NCI-H748 (cell line): ENCODE measurements at regions not wholly inside any gene's neighbourhood (a gene's known extent, or its start where the extent isn't known, plus 50 kb on each side); places are given as distances from the start of the nearest gene placed in this dataset.

Source experiments
- DNase-seq: peaks from one replicate; lab custom pipeline; 2025; ENCODE audit not compliant: unreplicated experiment; lab: John Stamatoyannopoulos, UW

DNA sequence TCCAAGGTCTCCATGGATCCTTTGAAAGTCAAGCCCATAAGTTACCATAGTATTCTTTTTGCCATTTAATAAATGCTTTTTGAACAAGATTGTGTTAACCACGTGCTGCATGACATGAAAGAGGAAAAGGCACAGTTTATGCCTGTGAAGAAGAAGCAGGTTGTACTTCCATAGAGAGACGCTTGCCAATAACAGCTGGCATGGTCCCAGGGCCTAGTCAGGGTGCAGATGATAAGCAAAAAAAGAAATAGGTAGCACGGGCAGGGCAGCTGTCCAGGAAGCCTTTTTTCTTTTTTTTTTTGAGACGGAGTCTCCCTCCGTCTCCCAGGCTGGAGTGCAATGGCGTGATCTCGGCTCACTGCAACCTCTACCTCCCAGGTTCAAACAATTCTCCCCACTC, 71.8 kb upstream of the CLINT1 start:
- no peak for DNase-seq

DNA sequence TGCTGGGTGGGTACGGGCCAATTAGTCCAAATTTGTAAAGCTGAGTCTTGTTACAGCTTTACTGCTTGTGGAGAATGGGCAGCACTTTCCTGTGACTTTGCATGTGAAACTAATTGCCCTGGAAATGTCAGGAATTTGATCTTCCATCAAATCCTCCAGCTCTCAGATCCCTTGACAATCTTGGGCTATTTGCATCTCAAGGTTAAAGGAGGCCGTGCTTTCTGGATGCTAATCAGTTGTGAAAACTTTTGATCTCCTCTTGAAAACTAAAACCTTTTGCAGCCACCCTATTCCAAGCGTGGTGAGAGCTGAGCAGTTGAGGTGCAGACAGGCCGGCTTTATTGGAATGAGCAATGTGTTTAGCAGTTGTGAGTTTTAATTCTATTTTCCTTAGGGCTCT, 68.0 kb upstream of the CLINT1 start:
- no peak for DNase-seq

DNA sequence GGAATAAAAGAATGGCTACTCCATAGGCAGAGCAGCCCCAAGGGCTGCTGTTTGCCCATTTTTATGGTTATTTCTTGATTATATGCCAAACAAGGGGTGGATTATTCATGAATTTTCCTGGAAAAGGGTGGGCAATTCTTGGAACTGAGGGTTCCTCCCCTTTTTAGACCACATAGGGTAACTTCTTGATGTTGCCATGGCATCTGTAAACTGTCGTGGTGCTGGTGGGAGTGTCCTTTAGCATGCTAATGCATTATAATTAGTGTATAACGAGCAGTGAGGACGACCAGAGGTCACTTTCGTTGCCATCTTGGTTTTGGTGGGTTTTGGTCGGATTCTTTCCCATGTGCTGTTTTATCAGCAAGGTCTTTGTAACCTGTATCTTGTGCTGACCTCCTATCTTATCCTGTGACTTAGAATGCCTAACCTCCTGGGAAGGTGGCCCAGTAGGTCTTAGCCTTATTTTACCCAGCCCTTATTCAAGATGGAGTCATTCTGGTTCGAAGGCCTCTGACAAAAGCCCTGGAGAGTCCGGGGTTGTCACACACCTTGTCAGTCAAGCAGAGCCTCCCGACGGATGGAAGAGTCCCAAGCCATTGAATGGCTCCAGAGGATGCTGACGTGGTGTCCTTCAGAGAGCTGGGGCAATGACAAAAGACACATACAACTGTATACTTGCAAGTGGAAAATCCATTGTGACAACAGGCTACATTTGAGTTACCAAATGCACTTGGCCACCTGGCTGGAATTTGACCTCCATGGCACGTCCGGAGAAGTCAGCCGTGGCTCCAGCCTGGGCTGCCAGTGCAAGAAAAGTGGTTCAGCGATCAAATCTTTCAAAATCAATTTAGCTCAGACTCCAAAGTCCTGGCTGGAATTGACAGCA, 67.1 kb upstream of the CLINT1 start:
- no peak for DNase-seq

- no peak for DNase-seq
These were observed 66.2 kb upstream of the CLINT1 start for GRCh38 chr5:157924931-157925729.

- DNase-seq = no peak
These were observed 65.5 kb upstream of the CLINT1 start for GRCh38 chr5:157924490-157924889.

- DNase-seq = no peak
These were observed 64.8 kb upstream of the CLINT1 start for GRCh38 chr5:157923765-157924164.

DNA sequence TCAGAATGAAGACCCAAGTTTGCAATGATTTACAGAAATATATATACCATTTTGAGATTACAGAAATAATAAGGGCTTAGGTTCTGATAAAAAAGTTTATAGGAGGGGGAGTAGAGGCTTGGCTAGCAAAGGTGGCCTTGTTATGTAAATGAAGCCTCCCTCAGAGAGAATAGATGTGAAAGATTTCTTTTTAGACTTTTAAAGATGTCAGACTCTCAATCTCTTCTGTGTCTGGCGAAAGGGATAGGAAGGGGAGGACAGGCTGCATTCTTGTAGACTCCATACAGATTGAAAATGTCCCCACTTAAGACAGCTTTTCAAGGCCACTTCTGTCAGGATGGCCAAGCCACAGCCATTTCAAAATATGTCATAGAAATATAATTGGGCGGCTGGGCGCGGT, 63.1 kb upstream of the CLINT1 start:
- DNase-seq = no peak

DNA sequence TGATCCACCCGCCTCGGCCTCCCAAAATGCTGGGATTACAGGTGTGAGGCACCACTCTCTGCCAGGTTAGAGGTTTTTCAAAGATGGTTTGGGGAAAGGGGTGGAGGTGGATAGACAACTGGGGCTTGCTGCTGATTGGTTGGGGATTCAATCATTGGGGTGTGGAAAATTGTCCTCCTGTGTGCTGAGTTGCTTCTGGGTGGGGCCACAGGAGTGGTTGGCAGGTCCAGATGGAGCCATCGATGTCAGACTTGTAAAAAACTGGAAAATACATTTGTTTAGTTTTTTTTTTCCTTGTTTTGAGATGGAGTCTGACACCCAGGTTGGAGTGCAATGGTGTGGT, 61.9 kb upstream of the CLINT1 start:
- no peak for DNase-seq

DNA sequence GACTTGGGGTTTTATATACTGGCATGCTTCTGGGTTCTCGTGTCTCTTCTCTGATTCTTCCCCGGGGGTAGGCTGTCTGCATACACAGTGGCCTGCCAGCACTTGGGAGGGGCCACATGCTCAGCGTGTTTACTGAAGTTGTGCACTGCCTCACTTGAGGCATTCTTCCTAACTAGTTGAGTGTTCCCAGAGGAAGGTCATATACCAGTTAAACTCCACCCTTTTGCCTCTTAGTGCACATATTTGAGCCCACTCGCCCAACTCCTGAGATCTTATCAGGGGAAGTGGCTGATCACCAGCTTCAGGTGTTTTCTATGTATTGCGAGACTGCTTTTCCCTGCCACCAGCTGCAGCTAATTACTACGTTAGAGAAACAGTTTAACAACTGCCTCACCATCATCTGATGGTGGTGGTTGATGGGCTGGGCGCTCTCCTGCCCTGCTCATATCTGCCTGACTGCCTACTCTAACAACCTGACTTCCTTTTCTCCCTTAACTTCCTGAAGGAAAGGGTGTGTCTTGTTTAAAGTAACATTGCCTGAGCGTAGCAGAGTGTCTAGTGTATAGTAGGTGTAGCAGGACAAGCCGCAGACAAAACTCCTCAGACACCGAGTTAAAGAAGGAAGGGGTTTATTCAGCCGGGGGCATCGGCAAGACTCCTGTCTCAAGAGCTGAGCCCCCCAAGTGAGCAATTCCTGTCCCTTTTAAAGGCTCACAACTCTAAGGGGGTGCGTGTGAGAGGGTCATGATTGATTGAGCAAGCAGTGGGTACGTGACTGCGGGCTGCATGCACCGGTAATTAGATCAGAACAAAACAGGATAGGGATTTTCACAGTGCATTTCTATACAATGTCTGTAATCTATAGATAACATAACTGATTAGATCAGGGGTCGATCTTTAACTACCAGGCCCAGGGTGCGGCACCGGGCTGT, 60.1 kb upstream of the CLINT1 start:
- DNase-seq = peak; percentile 76

GRCh38 chr5:157917899-157918809, 59.2 kb upstream of the CLINT1 start:
- peak; percentile 79 for DNase-seq

- no peak for DNase-seq
These were observed 58.5 kb upstream of the CLINT1 start for GRCh38 chr5:157917491-157917890.

DNA sequence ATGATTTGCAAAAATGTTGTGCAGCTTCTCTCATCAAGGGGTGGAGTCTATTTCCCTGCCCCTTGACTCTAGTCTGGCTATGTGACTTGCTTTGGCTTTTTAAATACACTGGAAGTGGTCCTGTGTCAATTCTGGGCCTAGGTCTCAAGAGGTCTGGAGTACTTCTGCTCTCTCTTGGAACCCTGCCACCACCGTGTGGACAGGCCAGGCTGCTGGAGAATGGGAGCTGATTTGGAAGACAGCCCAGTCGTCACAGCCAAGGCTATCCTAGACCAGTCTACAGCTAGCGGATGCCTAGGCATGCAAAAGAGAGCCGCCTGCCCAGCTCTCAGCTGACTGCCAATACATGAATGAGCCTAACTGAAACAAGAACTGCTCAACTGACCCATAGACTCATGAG, 56.7 kb upstream of the CLINT1 start:
- DNase-seq = peak; percentile 63

DNA sequence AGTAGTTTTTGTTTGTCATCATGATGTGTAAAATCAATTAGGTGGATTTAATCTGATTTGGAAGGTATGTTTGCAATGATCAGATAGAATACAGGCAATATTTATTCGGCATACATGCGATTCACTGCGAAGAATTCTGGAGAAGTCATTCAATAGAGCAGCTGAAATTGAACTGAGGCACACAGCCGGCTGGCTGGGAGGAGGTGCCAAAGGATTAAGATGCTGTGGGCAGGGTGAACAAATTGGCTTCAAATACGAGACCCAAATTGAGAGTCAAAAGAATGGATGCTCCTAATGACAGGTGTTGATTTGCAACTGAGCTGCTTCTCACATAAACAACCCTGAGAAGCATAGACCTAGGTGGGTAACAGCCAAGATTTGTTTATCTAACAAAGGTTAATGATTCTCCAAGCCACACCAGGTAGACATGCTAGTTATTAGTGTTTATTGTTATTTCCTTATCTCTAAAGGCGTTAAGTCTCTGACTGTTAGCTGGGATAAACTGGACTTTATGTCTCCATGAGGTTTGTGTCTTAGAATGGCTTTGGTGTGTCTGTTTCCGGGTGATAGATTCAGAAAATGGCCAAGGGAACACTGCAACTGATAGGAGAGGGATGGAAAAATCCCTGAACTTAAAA, 55.3 kb upstream of the CLINT1 start:
- DNase-seq = peak; percentile 67

GRCh38 chr5:157913575-157913974, 54.6 kb upstream of the CLINT1 start:
- peak; percentile 97 for DNase-seq

- peak; percentile 96 for DNase-seq
These were observed 53.8 kb upstream of the CLINT1 start for GRCh38 chr5:157912621-157913325.

- DNase-seq = no peak
These were observed 52.6 kb upstream of the CLINT1 start for GRCh38 chr5:157911568-157911967.
